ENCODE measurements at regions not wholly inside any gene's neighbourhood (a gene's known extent, or its start where the extent isn't known, plus 50 kb on each side); places are given as distances from the start of the nearest gene placed in this dataset.
"Not testable (repeated sequence)": the region's sequence is repeated elsewhere in the genome, so short reads cannot be mapped to it uniquely, and the experiment has no call there.

DNA sequence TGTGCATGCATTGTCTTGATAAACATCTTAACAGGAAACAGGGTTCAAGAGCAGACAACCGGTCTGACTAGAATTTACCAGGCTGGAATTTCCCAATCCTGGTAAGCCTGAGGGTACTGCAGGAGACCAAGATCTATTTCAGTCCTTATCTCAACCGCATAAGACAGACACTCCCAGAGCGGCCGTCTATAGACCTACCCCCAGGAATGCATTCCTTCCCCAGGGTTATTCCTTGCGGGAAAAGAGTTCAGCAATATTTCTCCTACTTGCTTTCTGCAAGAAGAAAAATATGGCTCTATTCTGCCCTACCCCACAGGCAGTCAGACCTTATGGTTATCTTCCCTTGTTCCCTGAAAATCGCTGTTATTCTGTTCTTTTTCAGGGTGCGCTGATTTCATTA lies 65.1 kb upstream of the CAPZB start:
- TF ChIP-seq, protein P1, sequence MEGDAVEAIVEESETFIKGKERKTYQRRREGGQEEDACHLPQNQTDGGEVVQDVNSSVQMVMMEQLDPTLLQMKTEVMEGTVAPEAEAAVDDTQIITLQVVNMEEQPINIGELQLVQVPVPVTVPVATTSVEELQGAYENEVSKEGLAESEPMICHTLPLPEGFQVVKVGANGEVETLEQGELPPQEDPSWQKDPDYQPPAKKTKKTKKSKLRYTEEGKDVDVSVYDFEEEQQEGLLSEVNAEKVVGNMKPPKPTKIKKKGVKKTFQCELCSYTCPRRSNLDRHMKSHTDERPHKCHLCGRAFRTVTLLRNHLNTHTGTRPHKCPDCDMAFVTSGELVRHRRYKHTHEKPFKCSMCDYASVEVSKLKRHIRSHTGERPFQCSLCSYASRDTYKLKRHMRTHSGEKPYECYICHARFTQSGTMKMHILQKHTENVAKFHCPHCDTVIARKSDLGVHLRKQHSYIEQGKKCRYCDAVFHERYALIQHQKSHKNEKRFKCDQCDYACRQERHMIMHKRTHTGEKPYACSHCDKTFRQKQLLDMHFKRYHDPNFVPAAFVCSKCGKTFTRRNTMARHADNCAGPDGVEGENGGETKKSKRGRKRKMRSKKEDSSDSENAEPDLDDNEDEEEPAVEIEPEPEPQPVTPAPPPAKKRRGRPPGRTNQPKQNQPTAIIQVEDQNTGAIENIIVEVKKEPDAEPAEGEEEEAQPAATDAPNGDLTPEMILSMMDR (IDR thresholded peaks at IDR 0.05), result not testable (repeated sequence)
- TF ChIP-seq POLR2AphosphoS5 (IDR thresholded peaks at IDR 0.05), result not testable (repeated sequence)
